HG03060 (cell line): ENCODE measurements at regions not wholly inside any gene's neighbourhood (a gene's known extent, or its start where the extent isn't known, plus 50 kb on each side); places are given as distances from the start of the nearest gene placed in this dataset.

Experiments
- ATAC-seq: cut with Tn5 transposase; IDR thresholded peaks from one replicate; pipeline ENCODE4 v1.9.1; 2021; ENCODE audit warnings: low read depth, moderate number of reproducible peaks; ENCODE audit not compliant: unreplicated experiment

GRCh38 chr7:36029853-36030515 lies 123.1 kb upstream of the EEPD1 start:
- no peak for ATAC-seq

DNA sequence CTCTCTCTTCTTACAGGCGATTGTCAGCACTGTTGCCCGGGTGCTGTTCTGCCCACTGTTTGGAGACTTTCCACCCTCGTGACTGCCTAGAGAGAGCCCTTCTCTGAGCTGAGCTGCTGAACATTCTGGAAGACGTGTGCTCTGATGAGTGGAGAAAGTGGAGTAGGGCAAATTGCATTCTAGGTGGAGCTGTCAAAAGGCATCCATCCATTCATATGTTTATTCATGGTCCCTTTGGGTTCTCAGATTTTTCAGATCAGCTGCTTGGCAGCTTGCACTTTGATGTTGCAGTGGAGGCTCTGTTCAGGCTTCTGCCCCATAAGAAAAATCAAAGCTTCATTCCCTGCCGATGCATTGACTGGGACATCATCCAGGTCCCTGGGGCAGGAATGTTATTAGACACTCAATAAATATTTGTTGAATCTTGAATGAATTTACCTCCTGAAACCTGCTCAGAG lies 120.7 kb upstream of the EEPD1 start:
- ATAC-seq, result no peak

DNA sequence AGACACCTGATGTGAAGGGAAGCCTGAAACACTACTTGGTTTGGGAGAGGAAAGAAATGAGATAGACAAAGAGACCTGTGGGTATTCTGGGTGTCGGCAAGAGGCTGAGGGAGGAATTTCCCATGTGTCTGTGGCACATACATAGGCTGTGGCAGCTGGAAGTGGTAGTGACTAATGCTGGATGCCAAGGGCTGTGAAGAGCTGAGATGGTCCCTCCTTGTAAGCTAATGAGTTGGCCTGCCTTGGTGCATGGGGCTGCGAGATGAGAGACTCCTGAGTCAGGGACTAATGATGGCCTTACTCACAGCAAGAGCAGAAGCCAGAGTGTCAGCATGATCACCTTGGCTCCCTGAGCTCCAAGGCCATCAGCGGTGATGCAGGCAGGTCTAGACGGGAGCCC lies 119.0 kb upstream of the EEPD1 start:
- ATAC-seq, result no peak

DNA sequence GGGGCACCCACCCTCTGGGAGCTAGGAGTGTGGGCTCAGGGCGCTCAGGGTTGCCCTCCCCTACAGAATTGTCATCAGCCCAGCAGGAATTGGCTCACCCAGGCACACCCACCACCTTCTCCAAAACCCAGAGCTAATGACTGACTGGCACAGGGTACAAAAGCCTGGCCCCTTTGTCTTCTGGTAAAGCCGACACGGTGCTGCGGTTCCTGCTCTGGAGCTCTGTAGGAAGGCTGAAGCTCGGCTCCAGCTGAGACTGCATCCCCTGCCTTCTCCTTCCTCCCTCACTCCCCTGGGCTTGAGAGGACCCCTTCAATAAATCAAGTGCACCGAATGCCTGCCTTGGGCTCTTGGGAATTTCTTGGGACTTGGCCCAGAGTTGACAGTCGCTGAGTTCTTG lies 117.9 kb upstream of the EEPD1 start:
- ATAC-seq, result no peak

DNA sequence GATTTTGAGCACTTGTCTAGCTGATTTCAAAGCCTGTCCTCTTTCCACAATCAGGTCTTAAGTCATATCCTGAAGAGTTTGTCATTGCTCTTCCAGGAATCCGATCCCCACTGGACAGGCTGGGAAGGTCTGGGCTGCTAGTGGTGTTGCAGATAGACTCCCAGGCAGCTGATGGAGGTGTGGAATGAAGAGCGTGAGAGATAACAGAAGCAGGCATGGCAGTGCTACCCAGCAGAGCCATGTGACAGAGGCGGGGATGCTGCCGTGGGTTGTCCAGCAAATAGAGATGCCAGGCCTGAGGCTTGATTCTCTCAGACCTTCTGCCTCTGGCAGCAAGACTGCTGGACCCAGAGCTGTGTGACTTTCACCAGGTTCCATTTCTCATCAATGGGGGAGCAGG lies 116.5 kb upstream of the EEPD1 start:
- ATAC-seq, result no peak

- no peak for ATAC-seq
Observed at GRCh38 chr7:36037121-36037662, 115.9 kb upstream of the EEPD1 start.

- no peak for ATAC-seq
Observed at GRCh38 chr7:36038063-36038721, 114.9 kb upstream of the EEPD1 start.

- no peak for ATAC-seq
Observed at GRCh38 chr7:36039243-36039642, 113.8 kb upstream of the EEPD1 start.

- ATAC-seq, result no peak
Observed at GRCh38 chr7:36039671-36040070, 113.4 kb upstream of the EEPD1 start.

- no peak for ATAC-seq
Observed at GRCh38 chr7:36040679-36041078, 112.4 kb upstream of the EEPD1 start.

DNA sequence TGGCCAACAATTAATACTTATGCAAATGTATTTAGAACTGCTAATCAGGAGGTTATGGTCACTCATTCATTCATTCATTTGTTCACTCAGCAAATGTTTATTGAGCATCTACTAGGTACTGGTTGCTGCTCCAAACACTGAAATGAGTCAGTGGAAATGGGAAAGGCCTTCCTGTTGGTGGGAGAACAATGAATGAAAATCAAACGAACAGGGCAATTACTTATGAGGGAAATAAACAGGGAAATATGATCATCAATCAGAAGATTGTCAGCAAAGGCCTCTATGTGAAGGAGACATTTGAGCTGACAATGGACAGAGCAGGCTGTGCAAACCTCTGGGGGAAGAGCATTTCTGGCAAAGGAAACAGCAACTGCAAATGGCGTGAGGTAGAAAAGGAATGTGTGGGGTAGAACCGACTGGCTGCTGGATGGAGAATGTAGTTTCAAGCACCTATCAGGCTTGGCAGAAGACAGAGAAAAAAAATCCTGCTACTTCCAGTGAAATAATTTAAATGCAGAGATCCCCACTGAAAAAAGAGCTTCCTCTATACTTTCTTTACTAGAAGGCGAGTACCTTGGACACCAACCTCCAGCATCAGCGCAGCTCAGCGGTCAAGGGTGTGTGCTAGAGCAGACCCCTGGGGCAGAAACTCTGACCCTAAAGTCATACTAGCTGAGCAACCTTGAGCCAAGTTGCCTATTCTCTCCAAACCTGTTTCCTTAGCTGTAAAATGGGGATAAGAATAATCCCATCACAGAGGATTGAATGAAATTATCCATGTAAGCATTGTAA lies 108.8 kb upstream of the EEPD1 start:
- ATAC-seq, result no peak

DNA sequence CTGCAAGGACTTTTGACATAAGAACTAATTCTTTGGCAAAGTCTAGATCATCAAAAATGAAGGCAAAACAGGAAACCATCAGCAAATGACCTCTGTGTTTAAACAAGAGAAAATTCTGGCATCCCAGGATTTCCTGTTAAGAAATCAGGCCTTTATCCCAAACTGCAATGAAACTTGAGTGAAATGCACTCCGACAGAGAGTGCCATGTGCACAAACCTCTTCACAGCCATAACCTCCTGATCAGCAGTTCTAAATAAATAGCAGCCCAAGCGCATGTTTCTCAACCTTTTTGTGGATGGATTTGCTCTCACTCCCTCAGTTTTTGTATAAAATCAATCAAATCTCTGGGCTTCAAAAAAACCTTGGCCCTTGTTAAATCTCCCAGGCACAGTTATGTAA lies 107.7 kb upstream of the EEPD1 start:
- no peak for ATAC-seq

DNA sequence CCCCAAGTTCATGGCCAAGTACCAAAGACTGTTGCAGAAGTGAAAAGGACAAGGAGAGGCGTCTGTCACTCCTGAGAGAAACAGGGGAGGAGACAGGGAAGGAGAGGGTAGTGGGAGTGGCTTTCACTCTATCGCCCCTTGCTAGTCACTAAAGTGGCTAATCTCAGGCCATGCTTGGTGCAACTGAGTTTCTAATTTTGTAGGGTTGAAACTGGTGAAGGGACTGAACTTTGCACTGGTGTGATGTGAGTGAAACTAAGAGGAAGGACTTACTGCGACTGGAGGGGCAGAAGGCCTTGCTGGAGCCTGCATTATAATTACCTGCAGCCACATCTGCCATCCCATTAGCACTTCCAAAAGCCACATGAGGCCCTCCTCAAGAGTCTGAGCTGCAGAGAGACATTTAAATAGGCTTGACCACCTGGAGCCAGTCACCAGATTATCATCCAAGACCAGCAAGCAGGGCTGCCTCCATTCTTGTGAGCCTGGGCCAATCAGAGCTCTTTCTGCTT lies 107.2 kb upstream of the EEPD1 start:
- no peak for ATAC-seq

DNA sequence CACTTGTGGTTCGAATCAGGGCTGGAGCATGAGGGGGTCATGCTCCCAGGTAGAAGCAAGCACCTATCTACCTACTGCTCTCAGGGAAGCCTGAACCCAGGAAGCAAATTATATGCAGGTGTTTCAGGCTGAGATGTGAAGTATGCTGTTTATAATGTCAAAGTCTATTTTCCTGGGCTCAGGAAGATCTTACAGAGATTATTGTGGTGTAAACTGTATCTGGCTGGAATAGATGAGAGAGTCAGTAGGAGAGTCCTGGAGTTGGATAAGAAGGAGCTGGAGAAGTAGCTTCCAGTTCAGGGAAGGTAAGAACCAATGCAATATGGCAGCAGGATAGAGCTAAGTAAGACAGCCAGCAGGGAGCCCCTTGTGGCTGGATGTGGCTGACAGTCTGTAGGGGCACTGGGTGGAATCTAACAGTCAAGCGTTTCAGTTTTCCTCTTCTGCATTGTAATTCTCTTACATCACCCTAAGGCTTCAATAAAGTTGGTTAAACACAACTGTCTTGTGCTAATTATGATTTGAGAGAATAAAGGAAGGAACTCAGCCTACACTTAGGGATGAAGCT lies 105.9 kb upstream of the EEPD1 start:
- no peak for ATAC-seq

DNA sequence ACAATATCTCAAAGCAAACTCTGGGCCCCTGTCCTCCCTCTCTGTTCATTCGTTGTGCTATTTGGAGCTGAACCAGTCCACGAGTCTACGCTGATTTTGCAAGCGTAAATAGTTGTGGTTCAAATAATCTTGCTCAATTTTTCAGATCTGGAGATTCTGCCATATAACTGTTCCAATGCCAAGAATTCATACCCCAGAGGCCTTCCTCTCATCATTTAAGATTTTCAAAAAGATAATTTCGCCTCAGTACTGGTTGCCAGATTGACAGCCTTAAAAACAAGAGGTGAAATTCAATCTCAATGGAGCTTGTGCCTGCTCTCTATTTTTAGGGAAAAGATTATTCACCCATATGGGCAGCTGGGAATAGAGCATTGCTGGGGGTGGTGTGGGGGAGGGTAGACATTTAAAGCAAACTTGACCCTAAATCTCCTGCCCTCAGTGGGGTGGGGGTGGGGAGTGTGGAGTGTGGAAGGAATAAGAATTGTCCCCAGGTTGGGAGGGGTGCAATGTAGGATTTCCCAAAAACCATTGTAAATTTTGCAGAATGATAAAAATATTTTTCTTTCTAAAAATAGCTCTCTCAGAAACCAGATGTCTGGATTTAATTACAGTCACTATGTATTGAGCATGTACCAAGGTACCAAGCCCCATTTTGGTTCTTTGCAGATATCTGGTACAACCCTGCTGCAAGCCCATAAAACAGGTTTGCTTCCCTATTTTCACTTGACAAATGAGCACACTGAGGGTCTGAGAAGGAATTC lies 104.7 kb upstream of the EEPD1 start:
- no peak for ATAC-seq

DNA sequence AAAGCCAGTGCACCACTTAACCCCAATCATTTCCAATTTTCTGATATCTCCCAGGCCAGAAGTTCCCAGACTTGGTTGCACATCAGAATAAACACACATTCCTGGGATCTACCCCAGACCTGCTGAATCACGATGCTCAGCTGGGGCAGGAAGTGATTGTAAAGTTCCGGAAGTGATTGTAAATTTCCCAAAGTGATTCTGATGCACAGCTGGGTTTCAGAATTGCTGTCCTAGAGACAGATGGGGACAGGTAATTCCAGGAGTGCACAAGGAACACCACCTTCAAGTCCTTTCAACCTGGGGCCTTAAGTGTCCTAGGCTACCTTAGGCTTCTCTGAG lies 104.2 kb upstream of the EEPD1 start:
- ATAC-seq, result no peak

DNA sequence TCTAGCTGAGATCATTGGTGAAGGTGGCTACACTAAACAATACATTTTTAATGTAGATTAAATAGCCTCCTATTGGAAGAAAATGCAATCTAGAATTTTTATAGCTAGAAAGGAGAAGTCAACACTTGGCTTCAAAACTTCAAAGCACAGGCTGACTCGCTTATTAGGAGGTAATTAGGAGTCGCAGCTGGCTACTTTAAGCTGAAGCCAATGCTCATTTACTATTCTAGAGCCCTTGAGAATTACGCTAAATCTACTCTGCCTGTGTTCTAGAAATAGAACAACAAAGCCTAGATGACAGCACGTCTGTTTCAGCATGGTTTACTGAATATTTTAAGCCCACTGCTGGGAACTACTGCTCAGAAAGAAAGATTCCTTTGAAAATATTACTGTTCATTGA lies 101.6 kb upstream of the EEPD1 start:
- no peak for ATAC-seq

- ATAC-seq, result no peak
Observed at GRCh38 chr7:36053589-36053988, 99.5 kb upstream of the EEPD1 start.

GRCh38 chr7:36054637-36055036 lies 98.4 kb upstream of the EEPD1 start:
- ATAC-seq, result no peak

DNA sequence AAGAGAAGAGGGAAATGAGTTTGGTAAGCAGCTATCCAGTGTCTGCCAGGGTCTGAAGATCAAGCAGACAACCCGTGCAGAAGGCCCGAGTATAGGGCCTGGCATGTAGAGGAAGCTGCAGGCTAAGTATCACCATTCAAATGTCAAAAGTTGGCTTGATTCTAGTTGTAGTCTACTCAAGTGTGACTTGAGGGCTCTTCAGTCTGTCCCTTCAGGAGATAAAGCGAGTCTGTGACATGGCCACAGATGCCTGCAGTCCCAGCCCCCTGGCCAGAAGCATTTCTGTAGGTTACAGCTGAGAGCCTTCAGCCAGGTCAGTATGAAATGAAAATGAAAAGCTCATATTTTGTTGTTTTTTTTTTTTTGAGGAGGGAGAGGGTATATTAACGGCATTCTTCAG lies 97.8 kb upstream of the EEPD1 start:
- ATAC-seq, result no peak
